ENCODE measurements at regions not wholly inside any gene's neighbourhood (a gene's known extent, or its start where the extent isn't known, plus 50 kb on each side); places are given as distances from the start of the nearest gene placed in this dataset.
A peak's percentile ranks its signal among the peaks of the same experiment; 100 is the strongest.

DNA sequence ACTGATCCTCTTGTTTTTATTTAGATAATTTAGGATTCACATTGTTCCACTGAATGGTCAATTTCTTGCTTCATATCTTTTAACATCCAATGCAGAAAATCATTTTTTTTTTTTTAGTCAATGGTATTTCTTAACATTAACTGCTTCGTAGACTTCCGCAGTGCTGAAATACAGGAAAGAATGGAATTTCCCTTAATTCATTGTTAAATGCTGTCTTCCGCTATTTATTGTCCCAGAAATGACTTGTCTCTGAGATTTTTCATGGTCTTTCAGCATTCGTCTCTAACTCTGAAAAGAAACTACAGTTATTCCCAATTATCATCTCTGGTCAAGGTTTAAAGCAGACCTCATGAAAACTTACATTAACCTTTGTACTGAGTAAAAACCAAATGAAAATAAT, 1029.1 kb upstream of the MANEA start:
- H3K9me3 ChIP-seq = no peaks in the 10 kb centered on the region
- 77 to 87% (median 84%) methylated on average over 4 of the region's 4 CpGs for WGBS, 5 donors
- no peak overlapping the region for H3K27ac ChIP-seq
- no peak overlapping the region for H3K4me3 ChIP-seq
- intact Hi-C loops (cut with DNase I; ENCODE audit: low total_unique reads) = no loop called here
- H3K36me3 ChIP-seq = no peaks in the 10 kb centered on the region
- H3K27me3 ChIP-seq = no peaks in the 10 kb centered on the region
- DNase-seq = no peak
- H3K4me1 ChIP-seq = no peaks in the 10 kb centered on the region
- TF ChIP-seq POLR2AphosphoS5 (IDR thresholded peaks at IDR 0.05) (no peak), POLR2A (IDR thresholded peaks at IDR 0.05) (no peak), EP300 (IDR thresholded peaks at IDR 0.05) (no peak), CTCF (IDR thresholded peaks at IDR 0.05) (no peak)

- TF ChIP-seq POLR2AphosphoS5 (IDR thresholded peaks at IDR 0.05) (no peak), EP300 (IDR thresholded peaks at IDR 0.05) (no peak), CTCF (IDR thresholded peaks at IDR 0.05) (no peak), POLR2A (IDR thresholded peaks at IDR 0.05) (no peak)
- Histone ChIP-seq H3K9me3 (peaks cover 0 to 8% (median 7%) of the 10 kb centered on the region in 4 donors), H3K4me3 (no peak overlapping the region), H3K27me3 (no peaks in the 10 kb centered on the region), H3K4me1 (no peaks in the 10 kb centered on the region), H3K27ac (no peak overlapping the region), H3K36me3 (no peaks in the 10 kb centered on the region)
- no peak for DNase-seq
- intact Hi-C loops (cut with DNase I; ENCODE audit: low total_unique reads) = no loop called here
- 90 to 98% (median 93%) methylated on average over 1 of the region's 1 CpG for WGBS, 5 donors
These were observed 1041.5 kb upstream of the MANEA start for GRCh38 chr6:94535798-94536197.

DNA sequence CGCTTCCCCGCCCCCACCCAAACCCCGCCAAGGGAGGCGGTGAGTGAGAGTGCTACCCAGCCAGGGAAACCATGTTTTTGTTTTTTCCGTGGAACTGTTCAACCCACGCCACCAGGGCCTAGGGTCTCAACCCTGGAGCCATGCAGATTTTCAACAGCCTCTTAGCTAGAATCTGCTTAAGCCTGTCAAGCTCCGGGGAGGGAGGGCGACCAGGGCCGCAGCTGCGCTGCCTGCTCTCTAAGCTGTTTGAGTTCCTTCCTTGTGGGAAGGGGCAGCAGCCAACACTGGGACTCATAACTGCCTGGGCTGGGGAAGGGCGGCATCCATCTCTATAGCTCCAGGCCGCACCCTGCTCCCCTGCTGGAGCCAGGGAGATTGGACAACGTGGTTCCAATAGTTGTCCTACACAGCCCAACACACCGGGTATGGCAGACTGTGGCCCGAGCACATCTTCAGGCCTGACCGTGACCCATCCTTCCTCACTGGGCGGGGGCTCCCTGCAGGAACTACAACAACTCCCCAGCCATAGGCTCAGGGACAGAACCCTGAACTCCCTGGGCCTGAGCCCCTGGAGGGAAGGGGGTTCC, 1065.7 kb upstream of the MANEA start:
- Histone ChIP-seq H3K9me3 (peaks cover 0 to 13% (median 0%) of the 10 kb centered on the region in 4 donors), H3K27me3 (no peaks in the 10 kb centered on the region), H3K4me3 (no peak overlapping the region), H3K36me3 (no peaks in the 10 kb centered on the region), H3K4me1 (no peaks in the 10 kb centered on the region), H3K27ac (no peak overlapping the region)
- intact Hi-C loops (cut with DNase I; ENCODE audit: low total_unique reads) = no loop called here
- 54 to 89% (median 83%) methylated on average over 14 to 17 of the region's 17 CpGs for whole genome bisulfite sequencing, 5 donors
- TF ChIP-seq CTCF (IDR thresholded peaks at IDR 0.05) = no peak
- no peak for TF ChIP-seq POLR2A (IDR thresholded peaks at IDR 0.05)
- no peak for TF ChIP-seq POLR2AphosphoS5 (IDR thresholded peaks at IDR 0.05)
- TF ChIP-seq EP300 (IDR thresholded peaks at IDR 0.05) = no peak
- DNase-seq = no peak

DNA sequence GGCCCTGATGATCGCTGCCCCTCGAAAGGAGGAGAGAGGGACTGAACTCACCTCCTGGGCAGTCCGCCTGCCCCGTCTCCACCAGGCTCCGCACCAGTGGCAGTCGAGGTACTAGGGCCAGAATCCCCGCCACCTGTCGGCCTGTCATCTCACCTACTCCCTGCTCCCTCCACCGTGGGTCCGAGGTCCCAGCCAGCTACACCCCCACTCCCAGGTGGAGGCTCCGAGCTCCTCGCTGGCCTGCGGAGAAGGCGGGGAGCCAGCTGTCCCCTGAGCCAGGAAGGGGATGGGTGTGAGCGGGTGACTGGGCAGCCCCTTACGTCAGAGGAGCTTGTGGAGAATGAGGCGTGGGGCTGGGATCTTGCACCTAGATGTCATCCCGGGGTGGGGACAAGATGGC, 1066.5 kb upstream of the MANEA start:
- Histone ChIP-seq H3K27me3 (no peaks in the 10 kb centered on the region), H3K27ac (no peak overlapping the region), H3K9me3 (peaks cover 0 to 13% (median 0%) of the 10 kb centered on the region in 4 donors), H3K4me3 (no peak overlapping the region), H3K4me1 (no peaks in the 10 kb centered on the region), H3K36me3 (no peaks in the 10 kb centered on the region)
- WGBS, 5 donors = 44 to 89% (median 81%) methylated on average over 15 to 18 of the region's 18 CpGs
- TF ChIP-seq CTCF (IDR thresholded peaks at IDR 0.05) (no peak), POLR2AphosphoS5 (IDR thresholded peaks at IDR 0.05) (no peak), EP300 (IDR thresholded peaks at IDR 0.05) (no peak)
- peak in 1 of 2 donors; percentile 1 for DNase-seq
- intact Hi-C loops (cut with DNase I; ENCODE audit: low total_unique reads) = no loop called here
